H1 (cell line): ENCODE measurements at regions not wholly inside any gene's neighbourhood (a gene's known extent, or its start where the extent isn't known, plus 50 kb on each side); places are given as distances from the start of the nearest gene placed in this dataset.

ENCODE experiments used
- CTCF ChIA-PET: fragments of 300-600 bp; sonication (Branson Sonifier 250); formaldehyde crosslinking; loops from one replicate; lab custom pipeline; 2021; ENCODE audit not compliant: partially characterized antibody; lab: Charles Lee
- POLR2A ChIA-PET: fragments of 300-600 bp; sonication (Branson Sonifier 250); formaldehyde crosslinking; loops from one replicate; lab custom pipeline; 2021; ENCODE audit warnings: inconsistent platforms; ENCODE audit not compliant: partially characterized antibody; lab: Charles Lee
- DNase-seq, 2 experiments: peaks; one replicate each; pipeline versions ENCODE4 v3.0.0 to v3.0.0-alpha.2; 2010 to 2022; ENCODE audit warnings: low spot score in 2 of 2, low read depth in 1 of 2, mixed read lengths in 1 of 2
- FAIRE-seq: peaks from 2 replicates; lab custom pipeline; 2011; peaks lifted over from hg19 to GRCh38; lab: Jason Lieb, UNC
- H2AFZ ChIP-seq: 2 replicates; pipeline ENCODE4 v1.8.1; 2012; ENCODE audit warnings: low read length, inconsistent platforms
- H2AK5ac ChIP-seq: 2 replicates; pipeline ENCODE4 v1.6.1; 2013; ENCODE audit warnings: low read depth, low read length
- H2BK120ac ChIP-seq: replicated peaks from 2 replicates; pipeline ENCODE3; 2013; ENCODE audit warnings: low read depth, low read length, inconsistent platforms
- H2BK12ac ChIP-seq: 2 replicates; pipeline ENCODE4 v1.6.1; 2013; ENCODE audit warnings: low read depth, low read length
- H2BK15ac ChIP-seq: 2 replicates; pipeline ENCODE4 v1.6.1; 2013; ENCODE audit warnings: low read length
- H2BK20ac ChIP-seq: 2 replicates; pipeline ENCODE4 v1.6.1; 2013; ENCODE audit warnings: low read length
- H2BK5ac ChIP-seq: 2 replicates; pipeline ENCODE4 v1.6.1; 2013; ENCODE audit warnings: low read depth, low read length
- H3K14ac ChIP-seq: 2 replicates; pipeline ENCODE4 v1.6.1; 2013; ENCODE audit warnings: inconsistent platforms; ENCODE audit not compliant: insufficient read length
- H3K18ac ChIP-seq: 2 replicates; pipeline ENCODE4 v1.6.1; 2013; ENCODE audit warnings: low read length; ENCODE audit errors: extremely low read depth
- H3K23ac ChIP-seq: 2 replicates; pipeline ENCODE4 v1.6.1; 2013; ENCODE audit warnings: inconsistent platforms; ENCODE audit not compliant: insufficient read length
- H3K23me2 ChIP-seq: 2 replicates; pipeline ENCODE4 v1.6.1; 2013; ENCODE audit warnings: low read depth, low read length
- H3K27ac ChIP-seq: 2 replicates; pipeline ENCODE4 v1.6.1; 2011; ENCODE audit warnings: low read depth, low read length, inconsistent platforms
- H3K27me3 ChIP-seq, 4 experiments: replicated peaks in 1 of 4; 1 replicate in 1 of 4; 2 replicates in 3 of 4; pipeline versions ENCODE4 v1.6.1 to v1.8.1; 2011 to 2013; ENCODE audit warnings: low read length in 3 of 4, mild to moderate bottlenecking in 3 of 4, inconsistent platforms in 2 of 4, mixed read lengths in 2 of 4, moderate library complexity in 1 of 4; ENCODE audit not compliant: control insufficient read depth in 3 of 4, insufficient read depth in 3 of 4; ENCODE audit errors: extremely low read depth in 1 of 4
- H3K36me3 ChIP-seq, 4 experiments: 2 replicates each; pipeline versions ENCODE4 v1.6.1 to v1.8.1; 2011 to 2013; ENCODE audit warnings: mild to moderate bottlenecking in 4 of 4, low read length in 3 of 4, moderate library complexity in 2 of 4, control low read depth in 1 of 4, inconsistent platforms in 1 of 4; ENCODE audit not compliant: insufficient read depth in 4 of 4, control insufficient read depth in 2 of 4
- H3K4ac ChIP-seq: replicated peaks from 2 replicates; pipeline ENCODE3; 2013; ENCODE audit warnings: low read length, low read depth, mixed read lengths, inconsistent platforms; ENCODE audit not compliant: insufficient read length
- H3K4me1 ChIP-seq, 4 experiments: replicated peaks in 1 of 4; 1 replicate in 1 of 4; 2 replicates in 3 of 4; pipeline versions ENCODE4 v1.6.1 to v1.8.1; 2011 to 2013; ENCODE audit warnings: low read length in 3 of 4, inconsistent platforms in 2 of 4, mixed read lengths in 1 of 4; ENCODE audit not compliant: insufficient read depth in 4 of 4, control insufficient read depth in 3 of 4
- H3K4me2 ChIP-seq, 2 experiments: 2 replicates each; pipeline versions ENCODE4 v1.6.1 to v1.8.1; 2011 to 2013; ENCODE audit warnings: low read depth in 2 of 2, low read length in 2 of 2, control low read depth in 1 of 2, inconsistent platforms in 1 of 2, mild to moderate bottlenecking in 1 of 2; ENCODE audit not compliant: insufficient read depth in 1 of 2
- H3K4me3 ChIP-seq, 4 experiments: fragments of 200-600, 300-600 bp in 1 of 4; sonication (generic), shearing (Covaris generic), sonication (Bioruptor Twin) in 1 of 4; 2 replicates each; pipeline versions ENCODE4 v1.5.1 to v1.8.1; 2011 to 2016; ENCODE audit warnings: low read length in 4 of 4, low read depth in 3 of 4, control low read depth in 2 of 4, inconsistent platforms in 2 of 4, mild to moderate bottlenecking in 2 of 4, mixed read lengths in 1 of 4, moderate library complexity in 1 of 4; ENCODE audit not compliant: insufficient read depth in 2 of 4; ENCODE audit errors: extremely low read depth in 1 of 4
- H3K56ac ChIP-seq: replicated peaks from 2 replicates; pipeline ENCODE3; 2013; ENCODE audit warnings: low read depth, mild to moderate bottlenecking, mixed read lengths, low read length, inconsistent platforms; ENCODE audit not compliant: insufficient read length
- H3K79me1 ChIP-seq: 2 replicates; pipeline ENCODE4 v1.6.1; 2013; ENCODE audit warnings: low read depth, low read length, control low read depth
- H3K79me2 ChIP-seq, 2 experiments: 2 replicates each; pipeline versions ENCODE4 v1.6.1 to v1.8.1; 2012 to 2013; ENCODE audit warnings: low read length in 2 of 2, mild to moderate bottlenecking in 2 of 2, inconsistent platforms in 1 of 2; ENCODE audit not compliant: insufficient read depth in 2 of 2, control insufficient read depth in 1 of 2
- H3K9ac ChIP-seq, 4 experiments: replicated peaks in 1 of 4; 1 replicate in 1 of 4; 2 replicates in 3 of 4; pipeline versions ENCODE4 v1.6.1 to v1.8.1; 2011 to 2013; ENCODE audit warnings: low read depth in 3 of 4, low read length in 3 of 4, control low read depth in 2 of 4, mild to moderate bottlenecking in 2 of 4, moderate library complexity in 2 of 4, inconsistent platforms in 1 of 4; ENCODE audit errors: extremely low read depth in 1 of 4
- H3K9me3 ChIP-seq, 2 experiments: 2 replicates each; pipeline versions ENCODE4 v1.6.1 to v1.8.1; 2012 to 2013; ENCODE audit warnings: mild to moderate bottlenecking in 2 of 2, moderate library complexity in 2 of 2, control low read depth in 1 of 2, inconsistent platforms in 1 of 2, low read depth in 1 of 2, low read length in 1 of 2, mixed read lengths in 1 of 2; ENCODE audit not compliant: insufficient read depth in 2 of 2
- H4K20me1 ChIP-seq, 2 experiments: replicated peaks in 1 of 2; 2 replicates each; pipeline versions ENCODE3 to v1.8.1; 2011 to 2013; ENCODE audit warnings: inconsistent platforms in 2 of 2, low read length in 2 of 2, mild to moderate bottlenecking in 1 of 2; ENCODE audit not compliant: insufficient read depth in 2 of 2, control insufficient read depth in 1 of 2
- H4K5ac ChIP-seq: 2 replicates; pipeline ENCODE4 v1.6.1; 2013; ENCODE audit warnings: low read length, low read depth, mixed read lengths, inconsistent platforms; ENCODE audit not compliant: insufficient read length
- H4K8ac ChIP-seq: 2 replicates; pipeline ENCODE4 v1.8.0; 2013; ENCODE audit warnings: mild to moderate bottlenecking, moderate library complexity, low read length, inconsistent platforms; ENCODE audit not compliant: insufficient read depth; ENCODE audit errors: extremely low read depth
- H4K91ac ChIP-seq: replicated peaks from 2 replicates; pipeline ENCODE3; 2013; ENCODE audit warnings: low read length, mixed read lengths, inconsistent platforms; ENCODE audit not compliant: insufficient read length
- GTF2F1 ChIP-seq: IDR thresholded peaks from 2 replicates; pipeline ENCODE4 v1.6.1; 2012; ENCODE audit warnings: low read depth, low read length, improper control_type of control experiment, borderline replicate concordance
- KDM5A ChIP-seq: fragments of 200-600 bp; IDR thresholded peaks from 2 replicates; pipeline ENCODE4 v1.7.1; 2012; ENCODE audit warnings: mild to moderate bottlenecking, low read length, inconsistent platforms, mixed read lengths
- RAD21 ChIP-seq, 2 experiments: IDR thresholded peaks in 1 of 2; conservative IDR thresholded peaks in 1 of 2; 2 replicates each; pipeline ENCODE4 v1.6.1; 2011; ENCODE audit warnings: low read depth in 2 of 2, low read length in 2 of 2, improper control_type of control experiment in 1 of 2, inconsistent platforms in 1 of 2, mild to moderate bottlenecking in 1 of 2, moderate library complexity in 1 of 2
- SP2 ChIP-seq: IDR thresholded peaks from 2 replicates; pipeline ENCODE4 v1.6.1; 2012; ENCODE audit warnings: mild to moderate bottlenecking, low read length, inconsistent platforms
- SUZ12 ChIP-seq: fragments of 200-600 bp; sonication (generic); IDR thresholded peaks from 2 replicates; pipeline ENCODE4 v1.6.1; 2012; ENCODE audit warnings: mild to moderate bottlenecking, inconsistent platforms, low read length, moderate library complexity, mixed read lengths
- TF ChIP-seq, protein P1 (sequence below): IDR thresholded peaks from 2 replicates; pipeline ENCODE4 v1.6.1; 2011; ENCODE audit warnings: low read length, improper control_type of control experiment

DNA sequence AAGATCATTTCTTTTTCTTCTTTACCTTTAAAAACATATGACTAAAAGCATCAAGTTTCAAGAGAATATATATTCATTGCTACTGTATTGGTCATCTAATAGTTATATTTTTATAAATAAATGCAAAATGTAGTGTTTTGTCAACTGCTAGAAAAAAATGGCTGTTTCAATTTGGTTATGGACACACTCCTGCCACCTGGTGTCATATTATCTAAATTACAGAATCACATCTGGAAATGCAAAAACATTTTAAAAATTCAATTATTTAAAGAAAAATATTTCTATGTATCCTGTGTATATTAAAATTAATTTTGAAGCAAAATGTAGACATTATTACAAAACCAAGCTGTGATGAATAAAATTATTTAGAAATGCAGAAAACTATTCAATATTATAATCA, 329.4 kb upstream of the PCDH18 start:
- Histone ChIP-seq H2BK15ac (no peak overlapping the region), H3K4ac (no peak overlapping the region), H3K79me1 (no peaks in the 10 kb centered on the region), H4K5ac (no peak overlapping the region), H2AK5ac (no peak overlapping the region), H3K4me1 (no peaks in the 10 kb centered on the region), H3K27ac (no peak overlapping the region), H4K91ac (no peak overlapping the region), H3K56ac (no peak overlapping the region), H3K18ac (no peak overlapping the region), H3K9ac (no peak overlapping the region), H3K79me2 (no peaks in the 10 kb centered on the region), H3K23me2 (no peaks in the 10 kb centered on the region), H2BK5ac (no peak overlapping the region), H3K27me3 (no peaks in the 10 kb centered on the region), H4K8ac (no peak overlapping the region), H3K14ac (no peak overlapping the region), H3K4me2 (no peak overlapping the region), H2AFZ (no peak overlapping the region), H2BK20ac (no peak overlapping the region), H2BK120ac (no peak overlapping the region), H3K4me3 (no peak overlapping the region), H3K36me3 (no peaks in the 10 kb centered on the region), H2BK12ac (no peak overlapping the region), H3K9me3 (no peaks in the 10 kb centered on the region; a peak in 1 of 4 replicates), H4K20me1 (no peaks in the 10 kb centered on the region), H3K23ac (no peak overlapping the region)
- POLR2A ChIA-PET: no interaction called here
- FAIRE-seq (no peak), DNase-seq (no peak)
- CTCF ChIA-PET: interaction anchor here (1.0 to 3.0 kb wide), 5 partner anchors 8 to 662 kb away, joined by 3 to 17 read pairs (median 6); no protein-coding TSS in a partner anchor
- TF ChIP-seq RAD21 (IDR thresholded peaks at IDR 0.05 in 1 of 2, conservative IDR thresholded peaks at IDR 0.05 in 1 of 2; ENCODE audit: low read depth in 2 of 2, low read length in 2 of 2) (peak; percentile 16 to 34; a peak in 3 of 4 replicates), KDM5A (no peak), SUZ12 (no peak), GTF2F1 (no peak), SP2 (no peak)
- TF ChIP-seq, protein P1, sequence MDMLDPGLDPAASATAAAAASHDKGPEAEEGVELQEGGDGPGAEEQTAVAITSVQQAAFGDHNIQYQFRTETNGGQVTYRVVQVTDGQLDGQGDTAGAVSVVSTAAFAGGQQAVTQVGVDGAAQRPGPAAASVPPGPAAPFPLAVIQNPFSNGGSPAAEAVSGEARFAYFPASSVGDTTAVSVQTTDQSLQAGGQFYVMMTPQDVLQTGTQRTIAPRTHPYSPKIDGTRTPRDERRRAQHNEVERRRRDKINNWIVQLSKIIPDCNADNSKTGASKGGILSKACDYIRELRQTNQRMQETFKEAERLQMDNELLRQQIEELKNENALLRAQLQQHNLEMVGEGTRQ: no peak
